GM12873 (cell line): ENCODE measurements at regions not wholly inside any gene's neighbourhood (a gene's known extent, or its start where the extent isn't known, plus 50 kb on each side); places are given as distances from the start of the nearest gene placed in this dataset.

Experiments
- CTCF ChIP-seq: IDR thresholded peaks from 2 replicates; pipeline ENCODE4 v1.5.1; 2012; ENCODE audit warnings: low read depth, mild to moderate bottlenecking, moderate library complexity, low read length, control low read depth; ENCODE audit not compliant: insufficient read depth; ENCODE audit errors: missing control alignments

- TF ChIP-seq CTCF: no peak
These were observed 771.3 kb downstream of the FAT4 start for GRCh38 chr4:126086041-126086440.

GRCh38 chr4:126087101-126087500 lies 772.3 kb downstream of the FAT4 start:
- TF ChIP-seq CTCF: no peak

- no peak for TF ChIP-seq CTCF
These were observed 782.5 kb downstream of the FAT4 start for GRCh38 chr4:126097155-126097799.

- peak; percentile 22 for TF ChIP-seq CTCF
These were observed 791.9 kb downstream of the FAT4 start for GRCh38 chr4:126106658-126107057.

GRCh38 chr4:126109836-126110235 lies 795.1 kb downstream of the FAT4 start:
- TF ChIP-seq CTCF: no peak

- TF ChIP-seq CTCF: no peak
These were observed 798.3 kb downstream of the FAT4 start for GRCh38 chr4:126113058-126113457.

- TF ChIP-seq CTCF: no peak
These were observed 809.0 kb downstream of the FAT4 start for GRCh38 chr4:126123611-126124325.
